Central memory CD8-positive, alpha-beta T cell (primary cell): ENCODE measurements at regions not wholly inside any gene's neighbourhood (a gene's known extent, or its start where the extent isn't known, plus 50 kb on each side); places are given as distances from the start of the nearest gene placed in this dataset.
"Not testable (repeated sequence)": the region's sequence is repeated elsewhere in the genome, so short reads cannot be mapped to it uniquely, and the experiment has no call there.

Experiments used
- ATAC-seq: fragments of 150-1000 bp; cut with Tn5 transposase; replicated peaks from 2 replicates; pipeline ENCODE4 v1.10.0; 2022; ENCODE audit warnings: mild to moderate bottlenecking, moderate FRiP score, moderate number of reproducible peaks; ENCODE audit not compliant: poor library complexity, severe bottlenecking; ENCODE audit errors: extremely low read depth
- DNase-seq, 2 donors: peaks; one replicate each; pipeline ENCODE4 v3.0.0; 2021; ENCODE audit warnings: low spot score in 2 of 2
- H3K27ac Mint-ChIP-seq: one replicate; pipeline ENCODE4 v1.8.0; 2022; ENCODE audit warnings: low read depth, mild to moderate bottlenecking, moderate library complexity, mixed read lengths
- H3K27me3 Mint-ChIP-seq: one replicate; pipeline ENCODE4 v1.8.0; 2022; ENCODE audit warnings: mixed read lengths
- H3K36me3 Mint-ChIP-seq: one replicate; pipeline ENCODE4 v1.8.0; 2022; ENCODE audit warnings: mild to moderate bottlenecking, moderate library complexity, mixed read lengths; ENCODE audit not compliant: insufficient read depth
- H3K4me1 Mint-ChIP-seq: one replicate; pipeline ENCODE4 v1.8.0; 2022; ENCODE audit warnings: mixed read lengths
- H3K4me3 Mint-ChIP-seq: one replicate; pipeline ENCODE4 v1.8.0; 2022; ENCODE audit warnings: mild to moderate bottlenecking, moderate library complexity, mixed read lengths
- H3K9me3 Mint-ChIP-seq: one replicate; pipeline ENCODE4 v1.8.0; 2022; ENCODE audit warnings: mixed read lengths

DNA sequence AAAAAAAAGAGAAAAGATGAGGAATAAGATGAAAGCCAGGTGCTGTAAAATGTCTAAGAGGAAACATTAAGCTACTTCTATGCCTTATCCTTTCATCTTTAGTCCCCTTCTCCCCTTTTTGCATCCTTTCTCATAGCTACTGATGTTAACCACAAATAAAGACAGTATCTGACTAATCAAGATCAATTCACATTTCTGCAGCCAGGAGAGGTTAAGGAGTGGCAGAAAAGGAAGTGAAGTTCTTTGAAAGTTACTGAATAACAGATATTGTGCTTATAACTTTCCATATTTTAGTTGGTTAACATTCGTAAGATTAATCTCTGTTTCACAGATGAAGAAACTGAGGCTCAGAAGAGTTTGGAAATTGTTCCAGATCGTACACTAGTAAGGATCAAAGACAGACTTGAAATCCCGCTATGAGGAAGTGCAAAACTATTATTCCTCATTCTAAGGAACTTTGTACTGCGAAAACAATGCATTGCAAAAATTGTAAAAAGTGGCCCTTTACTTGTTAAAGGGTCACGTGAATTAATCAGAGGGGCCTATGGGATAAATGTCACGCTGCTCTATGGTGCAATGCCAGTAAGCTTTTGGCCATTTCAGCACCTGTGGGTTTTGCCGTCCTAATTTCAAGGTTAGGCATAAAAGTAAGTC lies 117.7 kb upstream of the GRM7 start:
- Mint-ChIP-seq H3K4me3 (no peak overlapping the region), H3K4me1 (no peaks in the 10 kb centered on the region), H3K27me3 (no peaks in the 10 kb centered on the region), H3K27ac (no peak overlapping the region), H3K9me3 (peaks cover 30% of the 10 kb centered on the region), H3K36me3 (no peaks in the 10 kb centered on the region)
- ATAC-seq (no peak), DNase-seq (no peak)

DNA sequence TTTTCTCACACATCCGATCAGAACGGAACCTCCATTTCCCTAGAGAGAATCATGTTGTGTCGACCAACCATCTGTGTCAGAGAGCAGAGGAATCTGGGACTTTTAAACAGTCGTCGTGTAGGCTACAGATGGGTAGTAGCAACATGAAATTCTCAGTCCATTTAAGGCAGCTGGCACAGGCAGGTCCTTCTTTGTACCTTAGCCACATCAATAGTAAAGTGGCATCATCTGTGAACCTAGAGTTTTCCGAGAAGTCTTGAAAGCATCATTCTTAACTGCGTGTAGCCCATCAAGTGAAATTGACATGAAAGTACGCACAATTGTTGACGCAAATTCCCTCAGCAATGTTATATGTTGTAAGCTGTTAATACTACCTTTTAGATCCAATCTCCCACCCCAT lies 114.5 kb upstream of the GRM7 start:
- ATAC-seq (no peak), DNase-seq (no peak)
- no peak overlapping the region for H3K27ac Mint-ChIP-seq
- H3K27me3 Mint-ChIP-seq = no peaks in the 10 kb centered on the region
- no peaks in the 10 kb centered on the region for H3K36me3 Mint-ChIP-seq
- H3K9me3 Mint-ChIP-seq = peaks cover 32% of the 10 kb centered on the region
- H3K4me1 Mint-ChIP-seq = no peaks in the 10 kb centered on the region
- no peak overlapping the region for H3K4me3 Mint-ChIP-seq

DNA sequence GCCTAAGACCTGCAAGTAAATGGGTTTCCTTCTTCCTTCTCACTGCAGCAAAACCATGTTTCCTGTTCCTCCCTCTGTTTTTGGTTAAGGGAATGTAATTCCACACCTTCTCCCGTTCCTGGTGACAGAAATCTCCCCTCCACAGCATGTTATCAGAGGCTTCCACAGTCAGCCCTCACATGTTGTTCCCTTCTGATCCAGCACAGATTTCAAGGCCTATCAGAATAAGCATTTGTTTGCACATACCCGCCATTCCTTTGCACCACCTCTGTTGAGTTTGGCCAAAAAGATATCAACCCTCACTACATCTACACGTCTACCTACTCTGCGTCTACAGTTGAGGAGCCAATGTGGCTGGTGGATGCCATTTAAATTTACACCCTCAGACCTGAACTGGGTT lies 113.9 kb upstream of the GRM7 start:
- H3K4me1 Mint-ChIP-seq = no peaks in the 10 kb centered on the region
- ATAC-seq = no peak
- H3K27ac Mint-ChIP-seq = no peak overlapping the region
- H3K9me3 Mint-ChIP-seq = peaks cover 27% of the 10 kb centered on the region
- DNase-seq = no peak
- no peak overlapping the region for H3K4me3 Mint-ChIP-seq
- H3K36me3 Mint-ChIP-seq = no peaks in the 10 kb centered on the region
- H3K27me3 Mint-ChIP-seq = no peaks in the 10 kb centered on the region

DNA sequence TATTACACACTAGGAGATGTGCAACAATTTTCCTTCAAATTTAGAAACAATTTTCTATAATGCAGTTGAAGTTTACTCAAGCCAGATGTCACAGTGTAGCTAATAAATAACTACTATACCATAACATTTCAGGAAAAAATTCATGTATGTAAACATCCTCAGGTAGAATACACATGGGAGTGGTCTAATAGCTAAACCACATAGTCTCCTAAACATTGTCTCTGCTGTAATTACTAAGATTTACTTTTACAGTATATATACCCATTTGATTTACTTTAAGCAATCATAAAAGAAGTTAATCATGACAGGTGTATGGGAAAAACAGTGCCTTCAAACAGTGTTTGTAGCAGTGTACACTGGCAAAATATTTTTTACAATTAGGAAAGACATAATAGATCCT lies 110.1 kb upstream of the GRM7 start:
- Mint-ChIP-seq H3K9me3 (peaks cover 24% of the 10 kb centered on the region), H3K36me3 (no peaks in the 10 kb centered on the region), H3K27ac (no peak overlapping the region), H3K4me1 (no peaks in the 10 kb centered on the region), H3K27me3 (no peaks in the 10 kb centered on the region), H3K4me3 (no peak overlapping the region)
- ATAC-seq (no peak), DNase-seq (no peak)

DNA sequence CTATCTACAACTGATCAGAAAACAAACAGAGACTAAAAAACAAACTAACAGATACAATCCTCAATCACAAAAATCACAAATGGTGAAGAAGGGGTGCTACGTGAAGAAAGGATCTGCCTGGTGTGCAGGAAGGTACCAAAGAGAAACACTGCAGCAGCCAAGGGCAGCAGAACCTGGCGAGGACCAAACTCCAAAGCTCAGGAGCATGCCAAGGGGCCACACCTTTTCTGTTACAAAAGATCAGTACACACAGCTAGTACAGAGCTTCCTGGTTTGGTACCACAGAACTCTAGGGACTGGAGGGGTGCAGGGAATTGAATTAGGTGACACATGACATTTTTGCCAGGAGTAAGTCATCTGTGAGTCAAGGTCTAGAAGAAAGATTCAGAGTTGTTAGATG lies 107.4 kb upstream of the GRM7 start:
- Mint-ChIP-seq H3K4me3 (no peak overlapping the region), H3K27ac (no peak overlapping the region), H3K4me1 (no peaks in the 10 kb centered on the region), H3K27me3 (no peaks in the 10 kb centered on the region), H3K36me3 (no peaks in the 10 kb centered on the region), H3K9me3 (peaks cover 23% of the 10 kb centered on the region)
- ATAC-seq = no peak
- no peak for DNase-seq

DNA sequence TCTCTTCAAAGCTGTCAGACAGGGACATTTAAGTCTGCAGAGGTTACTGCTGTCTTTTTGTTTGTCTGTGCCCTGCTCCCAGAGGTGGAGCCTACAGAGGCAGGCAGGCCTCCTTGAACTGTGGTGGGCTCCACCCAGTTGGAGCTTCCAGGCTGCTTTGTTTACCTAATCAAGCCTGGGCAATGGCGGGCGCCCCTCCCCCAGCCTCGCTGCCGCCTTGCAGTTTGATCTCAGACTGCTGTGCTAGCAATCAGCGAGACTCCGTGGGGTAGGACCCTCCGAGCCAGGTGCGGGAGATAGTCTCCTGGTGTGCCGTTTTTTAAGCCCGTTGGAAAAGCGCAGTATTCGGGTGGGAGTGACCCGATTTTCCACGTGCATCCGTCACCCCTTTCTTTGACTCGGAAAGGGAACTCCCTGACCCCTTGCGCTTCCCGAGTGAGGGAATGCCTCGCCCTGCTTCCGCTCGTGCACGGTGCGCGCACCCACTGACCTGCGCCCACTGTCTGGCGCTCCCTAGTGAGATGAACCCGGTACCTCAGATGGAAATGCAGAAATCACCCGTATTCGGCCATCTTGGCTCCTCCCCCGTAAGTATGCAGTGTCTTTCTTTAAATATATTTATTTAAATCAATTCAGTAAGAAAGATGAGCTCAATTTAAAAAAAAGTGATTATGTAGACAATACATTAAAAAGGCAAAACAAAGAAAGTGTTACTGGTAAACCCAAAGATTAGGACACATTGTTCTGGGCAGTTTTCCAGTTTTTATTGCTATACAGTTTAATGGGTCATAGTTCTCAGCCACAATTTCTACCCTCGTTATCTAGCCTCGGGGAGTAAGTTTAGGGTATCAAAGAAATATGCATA lies 91.2 kb upstream of the GRM7 start:
- H3K27me3 Mint-ChIP-seq, H3K36me3 Mint-ChIP-seq, H3K4me1 Mint-ChIP-seq, ATAC-seq, H3K4me3 Mint-ChIP-seq, DNase-seq, H3K9me3 Mint-ChIP-seq, H3K27ac Mint-ChIP-seq: not testable (repeated sequence)

DNA sequence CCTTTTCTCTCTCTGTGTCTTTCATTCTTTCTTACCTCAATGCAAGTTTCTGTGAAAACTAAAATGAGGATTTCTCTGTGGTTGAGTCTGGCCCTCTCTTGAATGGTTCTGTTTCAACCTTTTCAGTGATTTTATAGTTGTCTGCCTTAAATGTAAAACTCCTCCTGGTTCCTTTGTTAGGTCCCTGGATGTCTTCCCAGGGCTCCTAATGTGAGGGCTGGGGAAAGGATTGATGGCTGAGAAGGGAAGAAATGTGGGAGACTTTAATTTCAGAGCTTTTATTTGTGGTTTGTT lies 90.6 kb upstream of the GRM7 start:
- no peaks in the 10 kb centered on the region for H3K36me3 Mint-ChIP-seq
- H3K27me3 Mint-ChIP-seq = no peaks in the 10 kb centered on the region
- peaks cover 7% of the 10 kb centered on the region for H3K9me3 Mint-ChIP-seq
- H3K4me3 Mint-ChIP-seq = no peak overlapping the region
- H3K4me1 Mint-ChIP-seq = no peaks in the 10 kb centered on the region
- ATAC-seq (no peak), DNase-seq (no peak)
- H3K27ac Mint-ChIP-seq = no peak overlapping the region

DNA sequence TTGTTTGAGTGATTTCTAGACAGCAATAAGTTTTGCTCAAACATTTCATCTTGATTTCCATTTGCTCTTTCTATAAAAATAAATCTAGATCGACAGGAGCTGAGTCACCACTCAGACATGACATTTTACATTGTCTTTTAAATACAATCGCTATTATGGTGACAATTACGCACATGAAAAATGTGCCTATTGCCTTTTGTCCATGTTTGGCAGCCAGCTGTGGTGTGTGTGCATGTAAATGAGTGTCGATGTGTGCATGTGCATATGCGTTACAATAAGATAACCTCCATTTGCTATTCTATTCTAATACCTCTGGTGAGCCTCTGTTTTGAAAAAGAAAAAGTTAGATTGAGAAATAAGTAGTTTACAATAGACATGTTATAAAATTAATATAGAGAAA lies 89.7 kb upstream of the GRM7 start:
- no peaks in the 10 kb centered on the region for H3K36me3 Mint-ChIP-seq
- no peaks in the 10 kb centered on the region for H3K27me3 Mint-ChIP-seq
- no peak overlapping the region for H3K4me3 Mint-ChIP-seq
- H3K27ac Mint-ChIP-seq = no peak overlapping the region
- DNase-seq (no peak), ATAC-seq (no peak)
- H3K9me3 Mint-ChIP-seq = peaks cover 7% of the 10 kb centered on the region
- H3K4me1 Mint-ChIP-seq = no peaks in the 10 kb centered on the region

DNA sequence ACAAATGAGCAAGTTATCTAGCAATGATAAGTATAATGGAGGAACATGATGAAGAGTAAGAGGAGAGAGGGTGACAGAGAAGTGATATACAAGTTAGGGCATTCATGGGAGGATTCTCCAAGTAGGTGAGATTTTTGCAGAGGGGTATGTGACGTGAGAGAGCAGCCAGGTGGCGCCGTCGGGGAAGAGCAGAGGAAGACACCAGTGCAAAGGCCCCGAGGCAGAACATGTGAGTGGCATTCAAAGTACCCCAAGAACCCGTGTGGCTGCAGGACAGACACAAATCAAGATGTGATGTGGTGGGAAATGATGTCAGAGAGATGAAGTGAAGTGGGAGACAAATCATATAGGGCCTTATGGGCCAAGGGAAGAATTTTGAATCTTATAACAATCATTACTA lies 81.8 kb upstream of the GRM7 start:
- Mint-ChIP-seq H3K36me3 (no peaks in the 10 kb centered on the region), H3K27me3 (no peaks in the 10 kb centered on the region), H3K9me3 (peaks cover 6% of the 10 kb centered on the region), H3K4me3 (no peak overlapping the region), H3K4me1 (no peaks in the 10 kb centered on the region), H3K27ac (no peak overlapping the region)
- ATAC-seq (no peak), DNase-seq (no peak)

DNA sequence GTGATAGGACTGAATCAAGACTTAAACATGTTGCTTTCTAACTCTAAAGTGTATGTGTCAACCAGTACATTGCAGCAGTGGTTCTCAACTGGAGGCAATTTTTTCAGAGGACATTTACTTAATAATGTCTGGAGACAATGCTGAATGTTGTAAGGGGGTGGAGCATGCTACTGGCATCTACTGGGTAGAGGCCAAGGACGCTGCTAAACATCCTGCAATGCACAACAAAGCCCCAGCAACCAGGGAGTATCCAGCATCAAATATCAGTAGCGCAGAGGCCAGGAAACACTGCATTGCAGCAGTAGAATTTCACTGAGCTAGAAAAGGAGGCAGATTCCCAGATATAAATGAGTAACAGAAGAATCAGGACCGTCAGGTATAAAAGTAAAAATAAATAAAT lies 79.8 kb upstream of the GRM7 start:
- H3K27ac Mint-ChIP-seq = no peak overlapping the region
- ATAC-seq = no peak
- H3K36me3 Mint-ChIP-seq = no peaks in the 10 kb centered on the region
- peaks cover 6% of the 10 kb centered on the region for H3K9me3 Mint-ChIP-seq
- no peaks in the 10 kb centered on the region for H3K4me1 Mint-ChIP-seq
- no peak overlapping the region for H3K4me3 Mint-ChIP-seq
- H3K27me3 Mint-ChIP-seq = no peaks in the 10 kb centered on the region
- no peak for DNase-seq

DNA sequence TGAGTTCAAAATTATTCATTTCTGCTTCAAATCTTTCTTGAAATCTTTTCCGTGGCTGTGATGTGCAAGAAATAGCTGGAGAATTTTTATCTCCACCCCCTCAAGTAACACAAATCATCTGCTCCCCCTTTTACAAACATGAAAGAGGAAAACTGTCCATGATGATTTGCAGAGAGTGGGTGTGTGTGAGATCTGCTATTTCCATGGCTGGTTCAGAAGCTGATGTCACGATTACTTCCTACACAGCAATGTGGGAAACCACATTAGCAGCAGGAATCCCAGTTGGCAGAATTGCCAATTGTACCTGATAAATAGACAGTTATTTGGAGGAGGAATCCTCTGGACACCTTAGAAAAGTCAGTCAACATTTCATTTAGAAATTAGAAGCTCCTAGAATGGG lies 75.2 kb upstream of the GRM7 start:
- Mint-ChIP-seq H3K27ac (no peak overlapping the region), H3K4me1 (no peaks in the 10 kb centered on the region), H3K4me3 (no peak overlapping the region), H3K9me3 (peaks cover 10% of the 10 kb centered on the region), H3K27me3 (no peaks in the 10 kb centered on the region), H3K36me3 (no peaks in the 10 kb centered on the region)
- DNase-seq (no peak), ATAC-seq (no peak)

DNA sequence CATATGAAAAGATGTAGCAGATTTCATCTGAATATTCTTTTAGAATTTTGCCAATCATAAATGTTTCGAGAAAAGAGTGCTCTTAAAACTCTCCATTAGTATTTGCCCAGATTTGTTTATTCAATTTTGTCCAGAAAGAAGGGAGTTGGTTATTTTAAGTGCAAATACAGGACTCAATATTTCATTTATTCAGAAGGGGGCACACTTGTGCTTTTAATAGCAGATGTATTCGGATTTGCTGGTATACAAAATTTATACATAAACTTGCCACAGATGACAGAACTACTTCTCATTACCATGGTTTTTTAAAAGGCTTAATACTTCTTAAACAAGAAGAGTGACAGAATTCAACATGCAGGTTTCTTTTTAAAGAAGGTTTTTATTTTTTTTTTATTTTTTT lies 69.8 kb upstream of the GRM7 start:
- ATAC-seq (no peak), DNase-seq (no peak)
- H3K4me3 Mint-ChIP-seq = no peak overlapping the region
- H3K27ac Mint-ChIP-seq = no peak overlapping the region
- H3K4me1 Mint-ChIP-seq = no peaks in the 10 kb centered on the region
- no peaks in the 10 kb centered on the region for H3K27me3 Mint-ChIP-seq
- peaks cover 10% of the 10 kb centered on the region for H3K9me3 Mint-ChIP-seq
- H3K36me3 Mint-ChIP-seq = no peaks in the 10 kb centered on the region

DNA sequence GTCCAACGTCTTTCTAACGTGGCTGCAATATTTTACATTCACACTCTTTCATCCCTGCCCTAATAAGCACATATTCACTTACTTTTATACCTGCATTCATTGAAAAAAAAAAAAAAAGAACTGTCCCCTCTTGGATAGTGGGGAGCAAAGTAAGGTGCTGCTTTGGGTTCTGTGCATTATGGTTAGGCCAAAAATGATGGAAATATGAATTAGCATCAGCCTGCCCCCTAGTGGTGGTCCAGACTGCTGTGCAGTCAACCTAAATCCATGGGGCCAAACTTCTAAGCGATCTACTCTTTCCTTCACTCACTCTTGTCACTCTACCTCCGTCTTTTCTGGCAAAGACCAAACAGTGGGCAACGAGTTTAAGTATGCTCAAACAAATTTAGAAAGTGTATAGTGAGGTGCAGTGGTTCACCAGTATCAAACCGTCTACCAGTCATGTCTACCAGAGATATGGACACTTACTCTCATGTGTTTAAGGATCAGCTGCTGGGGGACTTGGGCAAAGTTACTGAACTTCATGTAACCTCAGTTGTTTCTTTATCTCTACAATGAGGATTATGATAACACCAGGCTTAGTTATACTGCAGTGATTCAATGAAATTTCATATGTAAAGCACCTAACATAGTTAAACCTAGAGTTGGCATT lies 61.5 kb upstream of the GRM7 start:
- Mint-ChIP-seq H3K4me3 (no peak overlapping the region), H3K9me3 (peaks cover 22% of the 10 kb centered on the region), H3K27me3 (no peaks in the 10 kb centered on the region), H3K27ac (no peak overlapping the region), H3K4me1 (no peaks in the 10 kb centered on the region), H3K36me3 (no peaks in the 10 kb centered on the region)
- DNase-seq (no peak), ATAC-seq (no peak)
